HG03095 (cell line): ENCODE measurements at regions not wholly inside any gene's neighbourhood (a gene's known extent, or its start where the extent isn't known, plus 50 kb on each side); places are given as distances from the start of the nearest gene placed in this dataset.

Experiments
- ATAC-seq: cut with Tn5 transposase; IDR thresholded peaks from one replicate; pipeline ENCODE4 v1.9.1; 2021; ENCODE audit warnings: moderate library complexity; ENCODE audit not compliant: unreplicated experiment

DNA sequence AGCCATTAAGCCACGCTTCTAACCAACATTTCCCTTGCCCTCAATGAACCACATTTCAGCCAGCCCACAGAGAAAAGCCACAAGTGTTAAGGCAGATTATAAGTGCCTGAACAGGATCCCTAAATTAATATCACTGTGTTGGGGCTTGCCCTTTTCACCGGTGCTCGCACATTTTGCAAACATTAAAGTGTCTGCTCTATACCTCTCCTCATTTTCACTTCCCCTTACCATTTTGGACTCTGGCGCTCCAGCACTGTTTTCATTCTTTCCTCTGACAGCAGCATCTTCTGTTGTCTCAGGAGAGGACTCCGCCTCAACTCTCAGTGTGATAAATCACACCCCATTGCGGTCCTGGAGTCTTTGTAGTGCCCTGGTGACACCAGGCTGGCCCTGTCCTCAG is 274.2 kb downstream of the BAMBI start:
- no peak for ATAC-seq

GRCh38 chr10:28952523-28952922 is 275.2 kb downstream of the BAMBI start:
- no peak for ATAC-seq

GRCh38 chr10:28954211-28954610 is 276.9 kb downstream of the BAMBI start:
- ATAC-seq = no peak

DNA sequence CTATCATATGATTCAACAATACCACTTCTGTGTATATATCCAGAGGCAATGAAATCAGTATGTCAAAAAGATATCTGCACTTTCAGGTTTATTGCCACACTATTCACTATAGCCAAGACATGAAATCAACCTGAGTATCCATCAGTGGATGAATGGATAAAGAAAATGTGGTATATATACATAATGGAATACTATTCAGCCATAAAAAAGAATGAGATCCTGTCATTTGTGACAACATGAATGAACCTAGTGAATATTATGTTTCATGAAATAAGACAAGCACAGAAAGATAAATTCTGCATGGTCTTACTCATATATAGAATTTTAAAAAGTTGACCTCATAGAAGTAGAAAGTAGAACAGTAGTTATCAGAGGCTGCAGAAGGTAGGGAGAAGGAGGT is 281.1 kb downstream of the BAMBI start:
- ATAC-seq = no peak

DNA sequence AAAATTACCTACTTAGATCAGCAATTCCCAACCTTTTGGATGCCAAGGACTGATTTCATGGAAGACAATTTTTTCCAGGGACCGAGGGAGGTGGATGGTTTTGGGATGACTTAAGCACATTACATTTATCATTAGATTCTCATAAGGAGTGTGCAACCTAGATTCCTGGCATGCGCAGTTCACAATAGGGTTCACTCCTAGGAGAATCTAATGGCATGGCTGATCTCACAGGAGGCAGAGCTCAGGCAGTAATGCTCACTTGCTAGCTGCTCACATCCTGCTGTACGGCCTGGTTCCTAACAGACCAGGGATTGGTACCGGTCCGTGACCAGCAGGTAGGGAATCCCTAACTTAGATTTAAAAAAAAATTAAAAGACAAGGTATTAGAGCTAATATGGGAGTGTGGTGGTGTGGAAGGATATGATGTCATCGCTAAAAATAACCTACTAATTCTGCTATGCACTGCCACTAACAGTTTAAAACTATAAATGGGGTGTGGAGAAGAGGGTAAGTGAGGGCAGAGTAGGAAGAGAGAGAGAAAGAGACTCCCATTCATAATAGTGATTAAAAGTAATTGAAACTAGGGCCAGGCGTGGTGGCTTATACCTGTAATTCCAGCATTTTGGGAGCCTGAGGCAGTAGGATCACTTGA is 282.7 kb downstream of the BAMBI start:
- ATAC-seq = no peak

- no peak for ATAC-seq
Observed at GRCh38 chr10:28962768-28963167, 285.4 kb downstream of the BAMBI start.

GRCh38 chr10:28963539-28964221 is 286.4 kb downstream of the BAMBI start:
- ATAC-seq = no peak

DNA sequence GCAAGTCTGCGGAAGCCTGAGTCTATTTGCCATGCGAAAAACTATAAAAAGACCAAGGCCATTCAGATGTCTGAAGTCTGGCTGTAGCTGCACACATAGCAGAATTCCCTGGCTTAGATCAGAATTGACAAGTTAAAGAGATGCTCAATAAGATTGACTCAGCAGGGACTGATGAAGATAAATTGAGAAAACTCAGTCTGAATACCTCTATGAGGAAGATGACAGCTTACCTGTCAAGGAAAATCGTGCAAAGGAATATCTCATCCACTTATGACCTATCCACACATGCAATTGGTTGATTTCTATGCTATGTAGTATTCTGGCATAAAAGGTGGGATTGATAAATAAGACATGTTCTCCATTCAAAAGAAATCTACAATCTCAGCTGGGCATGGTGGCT is 288.6 kb downstream of the BAMBI start:
- ATAC-seq = no peak

GRCh38 chr10:28967031-28967430 is 289.7 kb downstream of the BAMBI start:
- ATAC-seq = no peak

GRCh38 chr10:28969413-28969812 is 292.1 kb downstream of the BAMBI start:
- no peak for ATAC-seq

DNA sequence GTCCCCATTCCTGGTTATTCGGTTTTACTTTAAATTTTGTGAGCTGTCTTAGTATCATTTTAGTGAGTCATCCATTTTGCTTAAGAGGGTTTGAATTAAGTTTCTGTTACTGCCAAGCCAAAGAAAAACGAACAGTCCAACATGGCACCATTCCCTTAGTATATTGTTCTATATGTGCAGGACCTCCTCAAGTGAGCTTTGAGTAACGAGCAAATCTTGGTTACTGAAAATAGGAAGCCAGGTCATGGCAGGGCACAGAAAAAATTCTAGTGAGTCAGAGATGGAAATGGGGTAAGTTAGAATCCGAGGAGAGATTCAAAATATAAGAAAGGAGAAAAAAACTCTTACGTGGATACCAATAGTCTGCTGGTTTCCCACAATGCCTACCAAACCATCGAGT is 292.9 kb downstream of the BAMBI start:
- ATAC-seq = no peak

DNA sequence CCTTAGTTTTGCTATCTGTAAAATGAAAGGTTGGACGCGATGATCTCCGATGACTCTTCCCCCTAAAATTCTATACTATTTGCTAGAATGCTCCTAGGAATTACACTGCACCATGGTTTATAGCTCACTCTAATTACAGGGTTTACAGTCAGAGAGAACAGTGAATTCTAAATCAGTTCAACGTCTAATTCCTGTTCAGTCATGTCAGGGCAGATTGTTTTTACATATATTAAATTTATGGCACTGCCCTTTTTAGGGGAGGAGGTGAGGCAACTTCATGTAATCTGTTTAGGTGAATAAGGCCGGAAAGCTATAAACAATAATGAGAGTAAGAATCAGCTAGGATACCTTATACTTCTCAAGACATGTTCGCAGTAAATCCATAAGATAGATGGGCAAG is 293.9 kb downstream of the BAMBI start:
- no peak for ATAC-seq

- no peak for ATAC-seq
Observed at GRCh38 chr10:28971764-28972163, 294.4 kb downstream of the BAMBI start.

DNA sequence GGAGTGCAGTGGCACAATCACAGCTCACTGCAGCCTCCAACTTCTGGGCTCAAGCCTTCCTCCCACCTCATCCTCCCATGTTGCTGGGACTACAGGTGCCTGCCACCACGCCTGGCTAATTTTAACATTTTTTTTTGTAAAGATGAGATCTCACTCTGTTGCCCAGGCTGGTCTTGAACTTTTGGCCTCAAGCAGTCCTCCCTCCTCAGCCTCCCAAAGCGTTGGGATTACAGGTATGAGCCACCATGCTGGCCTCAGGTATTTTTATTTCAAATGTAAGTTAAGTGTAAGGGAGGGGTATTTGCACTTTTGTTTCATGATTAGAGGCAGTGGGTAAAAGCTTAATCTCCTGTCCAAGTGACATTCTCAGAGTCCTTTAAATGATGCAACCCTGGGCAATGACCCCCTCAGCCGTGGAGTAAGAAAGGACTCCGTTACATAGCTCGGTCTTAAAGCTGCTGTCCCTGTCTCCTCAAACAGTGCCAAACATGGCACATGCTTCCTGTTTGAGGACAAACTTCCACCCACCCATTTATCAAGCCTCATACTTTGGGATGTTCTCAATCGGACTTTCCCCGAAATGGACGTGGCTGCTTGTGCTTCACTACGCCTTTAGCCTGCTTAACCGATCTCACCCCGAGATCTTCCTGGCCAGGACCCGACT is 296.1 kb downstream of the BAMBI start:
- no peak for ATAC-seq

DNA sequence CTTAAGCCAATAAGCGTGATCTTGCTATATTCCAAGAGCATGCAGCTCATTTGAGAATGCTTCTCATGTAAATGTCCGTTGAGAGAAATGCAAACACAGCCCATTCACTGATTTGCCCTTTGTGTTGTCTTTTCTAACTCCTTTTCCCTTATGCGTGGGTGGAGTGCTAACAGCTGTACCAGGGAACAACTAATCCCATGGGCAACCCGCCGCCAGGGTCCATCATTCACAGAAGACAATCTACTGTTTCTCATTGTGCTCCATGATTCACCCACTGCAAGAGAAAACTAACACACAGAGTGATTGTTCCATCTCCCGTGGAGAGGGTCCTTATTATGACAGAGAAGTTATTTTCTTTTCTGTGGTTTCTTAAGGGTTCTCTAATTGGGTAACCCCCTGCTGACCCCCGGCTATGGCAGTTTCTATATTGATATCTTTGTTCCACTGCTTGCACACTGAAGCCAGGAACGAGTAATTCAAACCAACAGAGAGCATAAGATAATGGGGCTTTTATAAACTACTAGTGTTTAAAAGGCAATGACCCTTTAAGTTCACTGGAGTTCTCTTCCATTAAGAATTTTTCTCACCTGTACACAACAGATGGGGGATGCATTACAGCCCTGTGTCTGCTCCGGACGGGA is 298.7 kb downstream of the BAMBI start:
- no peak for ATAC-seq

DNA sequence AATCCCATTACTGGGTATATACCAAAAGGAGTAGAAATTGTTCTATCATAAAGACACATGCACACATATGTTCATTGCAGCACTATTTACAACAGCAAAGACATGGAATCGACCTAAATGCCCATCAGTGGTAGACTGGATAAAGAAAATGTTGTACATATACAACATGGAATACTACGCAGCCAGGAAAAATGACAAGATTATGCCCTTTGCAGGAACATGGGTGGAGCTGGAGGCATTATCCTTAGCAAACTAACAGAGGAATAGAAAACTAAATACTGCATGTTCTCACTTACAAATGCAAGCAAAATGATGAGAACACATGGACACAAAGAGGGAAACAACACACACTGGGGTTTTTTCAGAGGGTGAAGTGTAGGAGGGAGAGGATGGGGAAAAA is 300.2 kb downstream of the BAMBI start:
- ATAC-seq = no peak

GRCh38 chr10:28980264-28980663 is 302.9 kb downstream of the BAMBI start:
- ATAC-seq = no peak

DNA sequence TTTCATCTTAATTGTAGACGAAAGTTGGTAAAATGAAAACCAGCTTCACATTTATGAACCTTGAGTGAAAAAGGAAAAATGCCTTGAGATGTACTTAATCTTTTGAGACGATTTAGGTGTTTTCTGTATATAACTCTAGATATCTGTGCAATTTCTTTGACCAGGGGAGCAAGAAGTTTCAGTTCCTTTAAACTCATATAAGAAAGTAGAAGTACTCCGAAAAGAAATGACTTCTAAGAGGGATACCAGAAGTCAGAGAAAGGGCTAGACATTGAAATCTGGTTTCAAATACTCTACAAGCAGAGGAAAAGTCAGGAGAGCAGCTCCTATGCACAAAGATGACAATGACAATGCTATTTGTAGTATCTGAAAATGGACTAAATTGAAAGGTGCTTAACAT is 303.7 kb downstream of the BAMBI start:
- ATAC-seq = no peak

DNA sequence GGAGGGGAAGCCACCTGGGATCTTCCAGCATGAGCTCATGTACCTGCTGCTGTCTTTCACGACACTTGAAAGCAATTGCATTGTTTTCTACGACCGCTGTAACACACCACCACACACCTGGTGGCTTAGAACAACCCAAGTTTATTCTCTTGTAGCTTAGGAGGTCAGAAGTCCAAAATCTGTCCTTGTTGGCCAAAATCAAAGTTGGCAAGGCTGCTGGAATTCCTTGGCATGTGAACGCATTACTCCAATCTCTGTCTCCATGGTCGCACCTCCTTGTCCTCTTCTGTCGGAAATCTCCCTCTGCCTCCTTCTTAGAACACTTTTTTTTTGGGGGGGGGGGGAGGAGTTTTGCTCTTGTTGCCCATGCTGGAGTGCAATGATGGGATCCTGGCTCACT is 305.7 kb downstream of the BAMBI start:
- ATAC-seq = no peak

- no peak for ATAC-seq
Observed at GRCh38 chr10:28983799-28984198, 305.1 kb upstream of the LYZL1 start.

DNA sequence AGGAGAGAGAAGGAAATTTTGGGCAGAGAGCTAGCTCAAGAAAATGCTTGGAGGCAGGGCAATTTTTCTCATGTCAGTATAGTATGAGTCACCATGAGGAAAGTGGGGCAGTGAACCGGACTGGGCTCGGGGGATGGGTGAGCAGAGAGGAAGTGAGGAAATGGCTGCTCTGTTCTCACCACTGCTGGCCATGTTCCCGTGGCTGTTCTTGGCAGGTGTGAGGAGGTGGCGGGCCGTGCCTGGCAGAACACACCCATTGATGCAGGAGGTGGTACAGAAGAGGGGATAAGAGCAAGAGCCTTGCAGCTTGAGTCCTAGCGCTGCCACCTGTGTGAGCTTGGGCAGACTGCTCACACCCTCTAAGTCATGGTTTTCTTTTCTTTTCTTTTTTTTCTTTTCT is 304.4 kb upstream of the LYZL1 start:
- no peak for ATAC-seq
